ENCODE measurements at regions not wholly inside any gene's neighbourhood (a gene's known extent, or its start where the extent isn't known, plus 50 kb on each side); places are given as distances from the start of the nearest gene placed in this dataset.

- no peak for DNase-seq
Observed at GRCh38 chr12:3987571-3987970, 114.4 kb upstream of the PARP11 start.

GRCh38 chr12:3980504-3981272 lies 107.5 kb upstream of the PARP11 start:
- no peak for DNase-seq

GRCh38 chr12:3977621-3978020 lies 104.4 kb upstream of the PARP11 start:
- no peak for DNase-seq

- DNase-seq, result no peak
Observed at GRCh38 chr12:3976351-3976938, 103.2 kb upstream of the PARP11 start.

- no peak for DNase-seq
Observed at GRCh38 chr12:3975652-3976051, 102.5 kb upstream of the PARP11 start.

- no peak for DNase-seq
Observed at GRCh38 chr12:3974883-3975282, 101.7 kb upstream of the PARP11 start.

GRCh38 chr12:3973973-3974644 lies 100.9 kb upstream of the PARP11 start:
- no peak for DNase-seq

- DNase-seq, result no peak
Observed at GRCh38 chr12:3973269-3973884, 100.2 kb upstream of the PARP11 start.

- DNase-seq, result no peak
Observed at GRCh38 chr12:3972576-3972975, 99.4 kb upstream of the PARP11 start.

GRCh38 chr12:3968523-3968922 lies 95.3 kb upstream of the PARP11 start:
- no peak for DNase-seq

GRCh38 chr12:3967556-3968160 lies 94.5 kb upstream of the PARP11 start:
- no peak for DNase-seq

- DNase-seq, result no peak
Observed at GRCh38 chr12:3966376-3966775, 93.2 kb upstream of the PARP11 start.

GRCh38 chr12:3965046-3965445 lies 91.8 kb upstream of the PARP11 start:
- no peak for DNase-seq

- DNase-seq, result no peak
Observed at GRCh38 chr12:3964439-3964838, 91.2 kb upstream of the PARP11 start.

- no peak for DNase-seq
Observed at GRCh38 chr12:3962631-3963483, 89.7 kb upstream of the PARP11 start.

GRCh38 chr12:3961591-3961990 lies 88.4 kb upstream of the PARP11 start:
- DNase-seq, result no peak

GRCh38 chr12:3959799-3960560 lies 86.8 kb upstream of the PARP11 start:
- DNase-seq, result no peak

- DNase-seq, result no peak
Observed at GRCh38 chr12:3958534-3958933, 85.3 kb upstream of the PARP11 start.

GRCh38 chr12:3951380-3952135 lies 78.4 kb upstream of the PARP11 start:
- no peak for DNase-seq

GRCh38 chr12:3950714-3951320 lies 77.6 kb upstream of the PARP11 start:
- no peak for DNase-seq
